HG03457 (cell line): ENCODE measurements at regions not wholly inside any gene's neighbourhood (a gene's known extent, or its start where the extent isn't known, plus 50 kb on each side); places are given as distances from the start of the nearest gene placed in this dataset.
"Not testable (repeated sequence)": the region's sequence is repeated elsewhere in the genome, so short reads cannot be mapped to it uniquely, and the experiment has no call there.

Experiments used
- ATAC-seq: cut with Tn5 transposase; IDR thresholded peaks from one replicate; pipeline ENCODE4 v1.9.1; 2021; ENCODE audit warnings: moderate number of reproducible peaks; ENCODE audit not compliant: unreplicated experiment

DNA sequence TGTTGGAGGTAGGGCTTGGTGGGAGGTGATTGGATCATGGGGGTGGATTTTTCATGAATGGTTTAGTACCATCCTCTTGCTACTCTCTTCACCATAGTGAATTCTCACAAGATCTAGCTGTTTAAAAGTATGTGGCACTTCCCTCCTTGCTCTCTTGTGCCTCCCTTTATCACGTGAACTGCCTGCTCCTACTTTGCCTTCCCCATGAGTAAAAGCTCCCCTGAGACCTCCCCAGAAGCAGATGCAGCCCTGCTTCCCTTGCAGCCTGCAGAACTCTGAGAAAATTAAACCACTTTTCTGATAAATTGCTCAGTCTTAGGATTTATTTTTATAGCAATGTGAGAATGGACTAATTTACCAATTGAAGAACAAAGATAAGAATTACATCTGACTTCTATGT lies 223.1 kb downstream of the RNF144A start:
- ATAC-seq, result no peak

- no peak for ATAC-seq
Measured at GRCh38 chr2:7145707-7146106, 228.5 kb downstream of the RNF144A start.

DNA sequence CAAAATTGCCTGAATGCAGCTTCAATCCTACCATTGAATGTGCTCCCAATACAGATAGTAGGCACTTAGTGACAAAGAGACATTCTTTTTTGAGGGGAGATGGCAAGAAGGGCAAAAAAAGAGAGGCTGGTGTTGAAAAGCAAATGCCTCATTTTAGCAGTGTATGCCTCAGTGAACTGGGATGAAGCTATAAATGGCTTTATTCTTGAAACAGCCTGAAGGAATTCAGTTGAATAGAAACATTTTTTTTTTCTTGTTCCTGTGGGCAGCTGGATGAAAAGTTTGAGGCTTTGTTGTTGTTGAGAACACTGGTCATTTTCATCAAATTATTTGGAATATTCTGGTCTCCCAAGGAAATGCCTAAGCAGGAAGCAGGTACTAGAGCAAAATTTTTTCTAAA lies 228.9 kb downstream of the RNF144A start:
- ATAC-seq, result no peak

DNA sequence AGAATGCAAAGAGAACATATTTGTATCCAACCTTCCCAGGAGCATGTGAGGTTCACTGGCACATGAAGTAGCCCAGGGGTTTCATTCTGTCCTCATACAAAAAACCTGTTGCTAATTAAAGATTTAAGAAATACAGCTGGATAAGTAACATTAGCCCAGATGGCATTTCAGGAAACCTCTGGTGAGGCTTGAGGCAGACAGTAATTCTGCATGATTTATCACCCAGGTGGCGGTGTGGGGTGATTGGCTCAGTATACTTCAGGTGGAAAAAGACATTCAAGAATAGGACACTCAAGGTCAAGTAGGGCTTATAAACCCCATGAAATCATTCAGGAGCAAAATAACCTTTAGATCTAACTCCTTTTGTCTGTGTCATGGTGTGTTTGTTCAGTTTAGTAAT lies 237.4 kb downstream of the RNF144A start:
- ATAC-seq, result no peak

DNA sequence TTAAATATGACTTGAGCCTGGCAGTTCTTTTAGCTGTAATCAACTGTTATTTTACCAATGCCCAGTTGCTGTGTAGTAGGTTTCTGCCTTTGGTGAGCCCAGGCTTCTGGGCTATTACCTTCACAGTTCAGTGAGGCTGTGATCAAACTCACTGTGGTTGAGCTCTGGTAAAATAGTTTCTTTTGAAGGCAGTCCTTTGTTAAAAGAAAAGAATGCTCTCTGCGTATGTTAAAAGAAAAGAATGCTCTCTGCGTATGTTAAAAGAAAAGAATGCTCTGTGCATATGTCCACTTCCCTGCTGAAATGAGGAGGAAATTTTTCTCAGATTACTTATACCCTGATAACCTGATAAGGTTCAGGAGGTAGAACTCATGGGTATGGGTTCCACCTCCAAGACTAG lies 244.3 kb downstream of the RNF144A start:
- no peak for ATAC-seq

GRCh38 chr2:7165736-7166135 lies 248.5 kb downstream of the RNF144A start:
- ATAC-seq, result no peak

DNA sequence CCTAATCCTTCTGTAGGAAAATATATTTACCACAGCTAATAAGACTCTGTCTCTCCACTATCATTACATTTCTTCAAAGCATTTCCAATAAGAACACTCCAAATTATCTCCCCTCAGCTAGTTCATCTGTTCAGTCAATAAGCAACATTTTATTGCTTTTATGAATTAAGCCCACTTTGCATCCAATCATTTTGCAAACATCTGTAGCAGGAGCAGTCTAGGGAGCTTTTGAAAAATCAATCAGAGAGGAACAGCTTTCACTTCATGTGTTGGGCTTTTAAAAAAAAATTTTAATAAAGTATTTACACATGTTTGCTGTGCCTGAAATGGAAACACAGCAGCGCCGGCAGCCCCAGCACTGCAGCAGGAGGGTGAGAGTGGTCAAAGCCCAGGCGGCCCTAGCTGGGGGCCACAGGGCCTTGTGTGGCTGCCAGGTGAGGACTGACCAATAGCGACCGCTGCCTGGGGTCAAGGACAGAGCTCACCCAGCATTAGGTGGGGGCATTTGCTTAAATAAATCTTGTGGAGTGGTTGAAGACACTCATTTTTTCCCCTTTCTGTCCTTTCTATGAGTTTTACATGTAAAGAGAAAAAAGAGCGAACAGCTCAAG lies 250.7 kb downstream of the RNF144A start:
- no peak for ATAC-seq

GRCh38 chr2:7169593-7169992 lies 252.4 kb downstream of the RNF144A start:
- no peak for ATAC-seq

- ATAC-seq, result not testable (repeated sequence)
Measured at GRCh38 chr2:7178996-7179395, 261.8 kb downstream of the RNF144A start.

DNA sequence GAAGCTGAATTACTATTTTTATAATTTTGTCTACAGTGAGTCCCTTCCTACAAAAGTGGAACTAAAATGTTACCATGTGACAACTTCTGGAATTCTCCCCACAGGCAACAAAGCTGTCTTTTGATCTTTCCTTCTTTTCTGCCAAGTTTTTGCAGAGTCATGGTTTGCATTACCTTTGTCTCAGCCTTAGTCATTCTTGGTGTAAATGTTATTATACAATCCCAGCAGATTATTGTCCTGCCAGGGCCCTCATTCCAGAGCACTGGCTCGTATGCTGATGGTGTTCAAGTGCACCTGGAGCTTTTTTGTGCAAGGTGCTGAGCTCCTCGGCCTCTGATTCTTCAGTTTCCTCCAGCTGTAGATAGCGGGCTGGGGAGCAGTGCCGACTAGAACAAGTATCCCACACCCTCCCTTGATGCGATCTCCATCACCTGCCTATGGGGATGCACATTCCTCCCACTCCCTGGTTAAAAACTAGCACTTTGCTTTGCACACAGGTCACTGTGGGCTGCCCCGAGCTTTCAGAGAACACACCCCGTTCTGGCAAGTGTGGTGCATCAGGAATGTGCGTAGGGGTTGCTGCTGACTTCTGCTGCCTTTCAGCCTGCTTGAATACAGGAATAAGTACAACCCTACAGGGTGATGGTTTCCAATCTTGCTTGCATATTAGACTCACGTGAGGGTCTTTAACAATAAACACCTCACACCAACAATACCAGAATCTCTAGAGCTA lies 263.6 kb downstream of the RNF144A start:
- no peak for ATAC-seq

DNA sequence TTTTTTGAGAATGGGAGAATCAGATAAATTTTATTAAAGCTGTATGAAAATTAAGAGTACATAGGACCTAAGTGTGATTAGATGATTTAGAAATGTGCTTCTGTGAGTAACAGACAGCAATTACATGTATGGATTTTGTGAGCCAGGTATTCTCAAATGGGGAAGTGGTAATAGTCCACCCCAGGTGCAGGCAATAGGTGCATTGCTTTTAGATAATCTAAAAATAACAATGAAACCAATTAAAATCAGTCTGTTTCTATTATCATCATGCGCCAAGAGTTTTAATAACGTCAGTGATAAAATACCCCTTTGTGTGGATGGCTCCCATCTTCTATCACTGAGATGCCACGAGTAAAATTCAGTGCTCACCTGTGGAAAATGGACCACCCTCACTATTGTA lies 265.3 kb downstream of the RNF144A start:
- no peak for ATAC-seq

DNA sequence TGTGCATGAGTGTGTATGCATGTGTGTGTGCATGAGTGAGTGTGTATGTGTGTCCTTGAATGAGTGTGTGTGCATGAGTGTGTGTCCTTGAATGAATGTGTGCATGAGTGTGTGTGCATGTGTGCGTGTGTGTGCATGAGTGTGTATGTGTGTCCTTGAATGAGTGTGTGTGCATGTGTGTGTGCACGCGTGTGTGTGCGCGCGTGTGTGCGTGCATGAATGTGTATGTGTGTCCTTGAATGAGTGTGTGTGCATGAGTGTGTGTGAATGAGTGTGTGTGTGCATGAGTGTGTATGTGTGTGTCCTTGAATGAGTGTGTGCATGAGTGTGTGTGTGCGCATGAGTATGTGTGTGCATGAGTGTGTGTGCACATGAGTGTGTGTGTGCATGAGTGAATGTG lies 271.9 kb downstream of the RNF144A start:
- no peak for ATAC-seq

- no peak for ATAC-seq
Measured at GRCh38 chr2:7190587-7191324, 273.5 kb downstream of the RNF144A start.

- no peak for ATAC-seq
Measured at GRCh38 chr2:7191932-7192331, 274.7 kb downstream of the RNF144A start.

DNA sequence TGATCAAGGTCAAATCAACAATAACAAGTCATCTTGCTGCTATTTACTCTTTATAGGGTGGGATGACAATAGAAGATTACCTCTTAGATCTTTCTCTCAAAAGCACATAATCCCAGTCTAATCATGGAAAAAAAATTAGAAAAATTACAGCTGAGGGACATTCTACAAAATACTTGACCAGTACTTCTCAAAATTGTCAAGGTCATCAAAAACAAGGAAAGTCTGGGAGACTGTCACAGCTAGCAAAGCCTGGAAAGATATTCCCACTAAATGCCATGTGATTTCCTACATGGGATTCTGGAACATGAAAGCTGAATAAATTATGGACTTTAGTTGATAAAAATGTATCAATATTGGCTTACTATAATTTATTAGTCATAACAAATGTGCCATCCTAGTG lies 276.2 kb downstream of the RNF144A start:
- ATAC-seq, result no peak

DNA sequence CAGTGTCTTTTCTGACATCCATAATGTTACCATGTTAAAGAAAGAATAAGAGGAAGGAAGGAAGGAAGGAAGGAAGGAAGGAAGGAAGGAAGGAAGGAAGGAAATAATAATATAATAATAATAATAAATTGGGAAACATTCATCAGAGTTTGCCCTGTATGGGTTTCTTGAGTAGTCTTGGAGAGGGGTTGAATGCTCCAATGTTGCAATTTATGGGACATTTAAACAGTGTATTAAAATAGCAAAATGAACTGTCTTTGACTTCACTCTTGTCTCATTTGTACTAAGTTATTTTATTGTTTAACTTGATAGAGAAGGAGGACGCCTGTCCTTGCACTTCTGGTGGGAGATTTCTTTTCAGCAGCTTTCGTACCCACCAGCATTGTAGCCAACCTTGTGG lies 277.7 kb downstream of the RNF144A start:
- ATAC-seq, result no peak

DNA sequence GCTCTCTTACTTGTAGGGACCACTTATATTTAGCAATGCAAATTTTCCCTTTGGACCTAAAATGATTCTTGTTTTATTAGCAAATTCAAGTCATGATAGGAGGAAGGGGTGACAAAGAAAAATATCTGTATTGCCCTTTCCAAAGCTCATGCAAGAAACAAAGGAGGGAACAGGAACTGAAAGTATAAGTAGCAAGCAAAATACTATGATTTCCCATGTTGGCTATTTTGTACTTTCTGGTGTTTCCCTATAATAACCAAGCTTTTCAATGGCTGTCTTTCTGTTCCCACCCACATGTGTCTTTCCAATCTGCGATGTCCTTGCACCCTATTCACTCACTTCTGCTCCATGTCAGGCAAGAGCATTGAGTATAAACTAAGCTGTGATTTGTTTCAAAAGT lies 279.7 kb downstream of the RNF144A start:
- ATAC-seq, result no peak

DNA sequence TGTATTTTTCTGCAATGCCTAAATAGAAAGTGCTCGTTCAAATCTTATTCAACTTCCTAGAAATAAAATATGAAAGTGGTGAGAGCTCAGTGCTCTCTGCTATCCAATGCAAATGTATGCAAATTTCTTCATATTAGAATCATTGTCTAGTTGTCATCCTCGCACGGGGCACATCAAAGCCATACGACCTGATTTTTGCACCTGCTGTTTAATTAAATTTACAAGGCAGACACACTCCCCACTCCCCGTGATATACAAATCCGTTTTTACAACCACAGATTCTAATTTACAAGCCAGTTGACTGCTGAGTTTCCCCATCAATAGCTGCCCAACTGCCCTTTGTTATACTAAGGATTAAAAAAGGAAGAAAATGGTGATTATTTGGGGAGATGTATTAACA lies 284.6 kb downstream of the RNF144A start:
- no peak for ATAC-seq

DNA sequence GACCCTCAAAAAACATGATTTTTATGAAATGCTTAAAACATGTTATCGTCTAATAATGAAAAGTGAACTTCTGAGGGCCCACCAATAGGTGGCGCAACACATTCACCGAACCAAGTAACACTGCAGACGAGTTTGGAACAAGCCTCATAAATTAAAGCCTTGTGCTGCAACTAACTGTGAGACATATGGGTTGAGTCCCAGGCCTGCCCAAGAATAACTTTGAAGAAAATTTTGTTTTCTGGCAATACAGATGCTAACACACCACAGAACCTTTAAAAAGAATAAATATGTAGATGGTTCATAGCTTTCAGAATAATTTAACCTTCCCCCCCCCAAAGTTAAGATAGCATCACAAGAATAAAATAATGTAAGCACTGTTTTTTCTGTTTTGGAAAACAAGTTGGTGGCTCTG lies 285.9 kb downstream of the RNF144A start:
- no peak for ATAC-seq

DNA sequence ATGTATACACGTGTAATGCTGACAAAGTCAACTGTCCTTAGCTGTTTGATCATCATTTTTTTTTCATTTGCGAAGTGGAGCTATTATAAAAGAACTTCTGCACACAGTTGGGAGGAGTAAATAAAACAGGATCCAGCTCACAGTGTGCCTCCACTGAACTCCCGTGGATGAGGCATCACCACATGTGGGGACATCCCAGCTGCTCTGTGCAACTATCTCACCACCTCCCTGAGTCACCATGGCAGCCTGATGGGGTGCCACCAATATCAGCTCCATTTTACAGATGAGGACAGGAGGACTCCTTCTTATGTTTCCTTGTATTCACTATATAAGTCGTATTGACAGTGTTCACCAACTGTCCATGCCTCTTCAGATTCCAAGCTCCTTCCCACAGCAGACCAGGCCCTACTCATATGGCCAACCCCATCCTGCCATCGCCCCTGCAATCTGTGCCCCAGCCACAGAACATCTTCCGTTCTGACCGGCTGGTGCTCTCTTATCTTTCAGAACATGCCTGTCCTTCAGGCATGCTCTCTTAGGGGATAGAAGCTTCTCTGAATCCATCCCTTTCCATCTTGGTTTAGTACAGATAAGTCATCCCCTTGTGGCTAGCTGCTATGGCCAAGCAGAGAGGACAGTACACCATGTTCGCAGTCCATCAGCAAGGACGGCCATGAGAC lies 288.1 kb downstream of the RNF144A start:
- no peak for ATAC-seq

DNA sequence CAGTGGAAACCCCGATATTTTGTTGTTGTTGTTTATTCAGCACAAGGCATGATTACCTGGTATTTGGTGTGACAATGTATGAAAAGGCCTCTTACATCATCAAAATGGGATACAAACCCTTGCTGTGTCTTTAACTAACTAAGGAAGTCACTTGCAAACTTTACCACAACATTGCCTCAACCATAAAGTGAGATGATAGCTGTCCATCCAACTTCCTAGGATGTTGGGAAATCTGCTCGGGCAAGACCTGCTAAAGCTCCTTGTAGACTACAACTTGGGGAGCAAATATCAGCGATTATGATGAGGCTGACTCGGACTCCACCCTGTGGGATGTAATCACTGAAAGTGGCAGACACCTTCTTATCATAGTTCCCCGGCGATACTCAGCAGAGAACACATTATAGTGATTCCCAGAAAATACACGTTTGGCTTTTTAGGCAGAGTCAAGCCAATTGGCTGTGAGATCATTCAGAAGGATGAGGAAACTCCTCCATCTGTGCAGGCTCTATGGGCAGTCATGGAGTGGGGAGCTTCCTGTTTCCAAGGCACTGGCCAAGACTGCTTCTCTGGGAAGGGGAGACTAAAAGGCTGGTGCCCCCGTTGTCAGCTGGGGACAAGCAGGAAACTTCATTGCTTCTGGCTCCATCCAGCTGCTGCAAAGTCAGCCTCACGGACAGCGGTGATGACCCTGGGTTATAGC lies 289.0 kb downstream of the RNF144A start:
- no peak for ATAC-seq
